ENCODE measurements at regions not wholly inside any gene's neighbourhood (a gene's known extent, or its start where the extent isn't known, plus 50 kb on each side); places are given as distances from the start of the nearest gene placed in this dataset.
"Not testable (repeated sequence)": the region's sequence is repeated elsewhere in the genome, so short reads cannot be mapped to it uniquely, and the experiment has no call there.

DNA sequence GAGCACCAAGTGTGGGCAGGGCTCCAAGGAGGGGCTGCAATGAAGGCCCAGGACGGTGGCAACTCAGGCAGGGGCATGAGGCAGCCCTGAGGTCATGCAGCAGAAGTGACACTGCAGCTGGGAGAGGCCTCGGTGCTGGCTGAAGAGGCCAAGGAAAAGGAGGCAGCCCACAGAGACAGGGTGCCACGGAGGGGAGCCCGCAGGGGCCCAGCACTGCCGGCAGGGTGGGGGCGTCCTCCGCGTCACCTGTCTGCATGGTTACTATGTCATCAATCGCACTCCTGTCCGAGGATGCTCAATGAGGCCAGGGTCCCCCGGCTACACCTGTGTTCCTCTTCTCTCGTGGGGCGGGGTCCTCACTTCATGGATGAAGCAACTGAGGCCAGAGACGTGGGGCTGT is 123.1 kb downstream of the TUBA3C start:
- H3K36me3 Mint-ChIP-seq = no peaks in the 10 kb centered on the region
- H3K4me1 Mint-ChIP-seq = no peaks in the 10 kb centered on the region
- no peak overlapping the region for H3K27ac Mint-ChIP-seq
- DNase-seq = no peak
- H3K27me3 Mint-ChIP-seq (ENCODE audit: low read depth in 3 of 3) = peaks cover 0 to 4% (median 1%) of the 10 kb centered on the region in 3 donors
- H3K4me3 Mint-ChIP-seq = no peak overlapping the region
- peaks cover 0 to 39% (median 7%) of the 10 kb centered on the region in 6 donors for H3K9me3 Mint-ChIP-seq

DNA sequence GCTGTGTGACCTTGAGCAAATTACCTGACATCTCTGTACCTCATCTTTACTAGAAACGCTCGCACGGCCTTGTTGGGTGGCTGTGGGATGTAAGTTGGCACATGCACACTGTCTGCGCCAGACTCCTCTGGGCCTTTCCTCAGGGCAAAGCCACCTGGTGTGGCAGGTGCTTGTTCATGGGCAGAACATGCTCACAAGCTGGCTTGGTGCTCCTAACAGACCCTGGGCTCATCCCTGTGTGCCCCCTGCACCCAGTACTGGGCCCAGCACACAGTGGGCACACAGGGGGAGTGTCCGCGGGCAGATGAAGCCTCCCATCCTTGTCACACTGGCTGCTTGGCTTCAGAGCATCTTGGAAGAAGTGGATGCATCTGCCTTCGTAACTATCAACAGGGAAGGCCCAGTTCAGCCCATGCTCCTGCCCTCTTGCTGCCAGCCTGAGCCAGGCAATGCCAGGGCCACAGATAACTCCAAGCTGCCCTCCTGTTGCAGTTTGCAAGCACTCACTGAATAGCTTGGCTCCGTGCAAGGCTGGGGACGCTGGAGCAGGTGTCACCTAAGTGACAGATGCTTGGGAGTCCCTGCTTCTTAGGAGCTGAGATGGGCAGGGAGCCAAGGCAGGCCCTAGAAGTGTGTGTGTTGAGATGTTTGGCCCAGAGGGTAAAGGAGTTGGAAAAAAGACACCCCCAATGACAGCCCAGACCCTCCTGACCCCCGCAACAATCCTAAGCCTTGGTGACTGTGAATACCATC is 123.9 kb downstream of the TUBA3C start:
- Mint-ChIP-seq H3K27me3 (ENCODE audit: low read depth in 3 of 3) (peaks cover 0 to 4% (median 1%) of the 10 kb centered on the region in 3 donors), H3K4me3 (no peak overlapping the region), H3K36me3 (no peaks in the 10 kb centered on the region), H3K4me1 (no peaks in the 10 kb centered on the region), H3K27ac (no peak overlapping the region), H3K9me3 (peaks cover 0 to 41% (median 9%) of the 10 kb centered on the region in 6 donors)
- DNase-seq = no peak

DNA sequence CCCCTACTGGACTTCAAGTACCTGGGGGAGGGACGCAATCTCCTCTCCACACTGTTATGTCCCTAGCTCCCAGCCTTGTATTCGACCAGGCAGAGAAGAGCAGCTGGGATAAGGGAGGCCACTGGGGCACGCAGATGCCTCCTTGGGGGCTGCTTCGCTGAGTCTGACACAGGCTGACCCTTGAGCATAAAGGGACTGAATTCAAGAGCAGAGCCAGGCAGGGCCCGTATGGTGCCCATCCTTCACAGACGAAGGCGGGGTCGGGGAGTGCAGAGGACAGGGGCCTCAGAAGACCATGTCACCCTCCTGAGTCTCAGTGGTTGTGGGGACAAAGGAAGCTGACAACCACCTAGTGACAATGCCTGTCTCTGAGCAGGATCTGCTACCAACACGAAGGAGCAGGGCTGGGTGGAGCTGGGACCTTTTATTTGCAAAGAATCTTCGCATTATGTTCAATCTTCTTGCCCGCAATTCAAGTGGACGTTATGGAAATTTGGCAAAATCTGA is 124.6 kb downstream of the TUBA3C start:
- H3K9me3 Mint-ChIP-seq = peaks cover 4 to 43% (median 12%) of the 10 kb centered on the region in 6 donors
- no peaks in the 10 kb centered on the region for H3K36me3 Mint-ChIP-seq
- no peak overlapping the region for H3K4me3 Mint-ChIP-seq
- no peak for DNase-seq
- H3K27ac Mint-ChIP-seq = no peak overlapping the region
- no peaks in the 10 kb centered on the region for H3K4me1 Mint-ChIP-seq
- peaks cover 0 to 6% (median 1%) of the 10 kb centered on the region in 3 donors for H3K27me3 Mint-ChIP-seq (ENCODE audit: low read depth in 3 of 3)

GRCh38 chr13:19056355-19056880 is 125.2 kb downstream of the TUBA3C start:
- Mint-ChIP-seq H3K4me3 (no peak overlapping the region), H3K27me3 (ENCODE audit: low read depth in 3 of 3) (peaks cover 0 to 6% (median 0%) of the 10 kb centered on the region in 3 donors), H3K27ac (no peak overlapping the region), H3K4me1 (no peaks in the 10 kb centered on the region), H3K36me3 (no peaks in the 10 kb centered on the region), H3K9me3 (peaks cover 9 to 47% (median 13%) of the 10 kb centered on the region in 6 donors)
- no peak for DNase-seq

DNA sequence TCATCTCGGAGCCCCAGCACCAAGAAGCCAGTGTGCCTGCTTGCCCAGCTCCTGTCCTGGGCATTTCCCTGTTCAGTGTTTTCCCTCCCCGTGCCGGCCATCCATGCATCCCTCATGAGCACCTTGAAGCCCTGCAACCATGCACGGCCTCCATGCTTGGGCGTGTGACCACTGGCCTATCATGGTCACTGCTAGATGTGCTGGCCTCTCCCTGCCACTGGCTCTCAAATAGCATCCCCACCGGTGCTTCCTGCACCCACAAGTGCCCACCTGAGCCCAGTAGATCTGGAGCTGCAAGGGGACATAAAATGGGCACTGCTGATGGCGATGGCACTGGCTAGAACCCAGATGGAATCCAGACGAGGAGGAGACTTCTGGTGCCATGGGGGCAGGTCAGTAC is 126.0 kb downstream of the TUBA3C start:
- H3K4me1 Mint-ChIP-seq = no peaks in the 10 kb centered on the region
- peaks cover 0 to 6% (median 0%) of the 10 kb centered on the region in 3 donors for H3K27me3 Mint-ChIP-seq (ENCODE audit: low read depth in 3 of 3)
- no peak overlapping the region for H3K4me3 Mint-ChIP-seq
- H3K27ac Mint-ChIP-seq = no peak overlapping the region
- no peak for DNase-seq
- no peaks in the 10 kb centered on the region for H3K36me3 Mint-ChIP-seq
- H3K9me3 Mint-ChIP-seq = peaks cover 9 to 44% (median 14%) of the 10 kb centered on the region in 6 donors

- no peaks in the 10 kb centered on the region for H3K4me1 Mint-ChIP-seq
- no peak overlapping the region for H3K27ac Mint-ChIP-seq
- no peaks in the 10 kb centered on the region for H3K36me3 Mint-ChIP-seq
Measured at GRCh38 chr13:19053561-19053960, 128.1 kb downstream of the TUBA3C start.

DNA sequence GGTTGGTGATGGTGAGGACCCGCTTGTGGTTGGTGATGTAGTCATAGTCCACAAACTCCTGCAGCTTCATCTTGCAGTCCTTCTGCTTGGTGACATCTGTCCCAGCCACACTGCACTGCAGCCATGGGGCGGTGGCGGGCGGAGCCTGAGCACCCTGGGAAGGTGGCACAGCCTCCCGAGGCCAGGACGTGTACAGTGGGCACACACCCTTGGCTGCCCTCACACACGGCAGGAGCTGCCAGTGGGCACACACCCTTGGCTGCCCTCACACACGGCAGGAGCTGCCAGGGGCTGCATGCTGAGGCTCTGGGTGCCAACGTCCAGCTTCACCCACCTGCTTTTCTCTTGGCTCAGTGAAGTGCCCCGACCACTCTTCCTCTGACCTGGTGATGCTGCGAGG is 128.7 kb downstream of the TUBA3C start:
- H3K27ac Mint-ChIP-seq = no peak overlapping the region
- no peak for DNase-seq
- H3K36me3 Mint-ChIP-seq = no peaks in the 10 kb centered on the region
- H3K4me3 Mint-ChIP-seq = no peak overlapping the region
- peaks cover 0 to 6% (median 2%) of the 10 kb centered on the region in 3 donors for H3K27me3 Mint-ChIP-seq (ENCODE audit: low read depth in 3 of 3)
- H3K9me3 Mint-ChIP-seq = peaks cover 9 to 33% (median 13%) of the 10 kb centered on the region in 6 donors
- H3K4me1 Mint-ChIP-seq = no peaks in the 10 kb centered on the region

More at GRCh38 chr13:19053561-19053960, 128.1 kb downstream of the TUBA3C start:
- peaks cover 9 to 33% (median 14%) of the 10 kb centered on the region in 6 donors for H3K9me3 Mint-ChIP-seq
- DNase-seq = no peak
- H3K4me3 Mint-ChIP-seq = no peak overlapping the region
- H3K27me3 Mint-ChIP-seq (ENCODE audit: low read depth in 3 of 3) = peaks cover 0 to 6% (median 0%) of the 10 kb centered on the region in 3 donors

DNA sequence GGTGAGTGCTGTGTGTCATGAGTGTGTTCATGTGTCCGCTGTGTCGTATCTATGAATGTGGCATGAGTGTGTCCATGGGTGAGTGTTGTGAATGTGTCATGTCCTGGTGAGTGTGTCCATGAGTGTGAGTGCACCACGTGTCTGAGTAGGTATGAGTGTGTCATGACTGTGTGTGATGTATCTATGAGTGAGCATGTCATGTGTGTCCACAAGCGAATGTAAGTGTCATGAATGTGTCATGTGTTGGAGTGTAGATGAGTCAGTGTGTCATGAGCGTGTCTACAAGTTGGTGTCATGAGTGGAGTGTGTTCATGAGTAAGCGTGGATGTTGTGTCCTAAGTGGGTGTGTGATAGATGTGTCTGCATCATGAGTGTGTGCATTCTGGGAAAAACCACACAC is 129.4 kb downstream of the TUBA3C start:
- H3K4me1 Mint-ChIP-seq = no peaks in the 10 kb centered on the region
- no peaks in the 10 kb centered on the region for H3K36me3 Mint-ChIP-seq
- H3K4me3 Mint-ChIP-seq = no peak overlapping the region
- H3K9me3 Mint-ChIP-seq = peaks cover 9 to 32% (median 14%) of the 10 kb centered on the region in 6 donors
- H3K27ac Mint-ChIP-seq = no peak overlapping the region
- H3K27me3 Mint-ChIP-seq (ENCODE audit: low read depth in 3 of 3) = peaks cover 2 to 6% (median 2%) of the 10 kb centered on the region in 3 donors
- DNase-seq = no peak

DNA sequence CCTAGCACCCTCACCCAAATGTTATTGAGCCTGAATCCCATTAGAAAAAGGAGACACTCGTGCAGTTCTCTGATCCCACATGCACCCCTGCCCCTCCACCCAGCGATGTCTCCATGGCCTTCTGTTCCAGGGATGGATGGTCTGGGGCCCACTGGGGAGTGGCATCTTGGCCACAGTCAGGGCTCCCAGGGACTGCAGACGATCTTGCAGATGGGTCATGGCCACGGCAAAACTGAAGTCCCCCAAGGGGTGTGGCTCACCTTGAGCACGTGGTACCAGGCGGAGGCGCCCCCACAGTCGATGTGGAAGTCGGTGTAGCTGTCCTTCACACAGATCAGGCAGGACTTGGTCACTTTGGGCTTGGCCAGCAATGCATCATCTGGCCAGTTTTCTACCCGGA is 130.7 kb downstream of the TUBA3C start:
- no peak for DNase-seq
- Mint-ChIP-seq H3K9me3 (peaks cover 8 to 27% (median 14%) of the 10 kb centered on the region in 6 donors), H3K4me3 (no peak overlapping the region)

GRCh38 chr13:19049624-19050023 is 132.0 kb downstream of the TUBA3C start:
- H3K4me3 Mint-ChIP-seq; DNase-seq; H3K36me3 Mint-ChIP-seq; H3K27me3 Mint-ChIP-seq (ENCODE audit: low read depth in 3 of 3); H3K27ac Mint-ChIP-seq; H3K4me1 Mint-ChIP-seq: not testable (repeated sequence)
- peaks cover 6 to 27% (median 14%) of the 10 kb centered on the region in 6 donors for H3K9me3 Mint-ChIP-seq

More for the DNA sequence above, 130.7 kb downstream of the TUBA3C start:
- Mint-ChIP-seq H3K27ac (no peak overlapping the region), H3K36me3 (no peaks in the 10 kb centered on the region), H3K27me3 (ENCODE audit: low read depth in 3 of 3) (peaks cover 2 to 3% (median 2%) of the 10 kb centered on the region in 3 donors), H3K4me1 (no peaks in the 10 kb centered on the region)

GRCh38 chr13:19048381-19048780 is 133.2 kb downstream of the TUBA3C start:
- Mint-ChIP-seq H3K27me3 (ENCODE audit: low read depth in 3 of 3) (peaks cover 1 to 2% (median 2%) of the 10 kb centered on the region in 3 donors), H3K9me3 (peaks cover 6 to 21% (median 12%) of the 10 kb centered on the region in 6 donors), H3K36me3 (no peaks in the 10 kb centered on the region), H3K27ac (no peak overlapping the region), H3K4me1 (no peaks in the 10 kb centered on the region), H3K4me3 (no peak overlapping the region)
- DNase-seq = no peak

DNA sequence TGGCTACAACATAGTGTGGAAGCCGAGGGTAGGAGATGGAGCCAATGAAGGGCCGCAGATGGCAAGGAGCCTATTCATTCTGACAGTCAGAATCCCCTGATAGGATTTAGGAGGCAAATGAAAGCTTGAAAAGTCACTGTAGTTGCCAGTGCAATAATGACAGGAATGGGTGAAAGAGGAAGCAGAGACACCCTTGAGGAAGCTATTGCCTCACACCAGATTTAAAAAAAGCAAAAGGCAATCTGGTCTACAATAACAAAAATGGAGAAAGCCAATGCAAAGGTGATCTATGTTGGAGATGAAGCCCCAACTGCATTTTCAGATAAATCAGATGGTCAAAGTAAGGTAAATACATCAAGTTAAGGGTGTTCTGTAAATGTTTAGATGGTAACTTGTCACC is 158.5 kb downstream of the TUBA3C start:
- no peaks in the 10 kb centered on the region for H3K36me3 Mint-ChIP-seq
- peaks cover 0 to 15% (median 6%) of the 10 kb centered on the region in 6 donors for H3K9me3 Mint-ChIP-seq
- H3K27me3 Mint-ChIP-seq (ENCODE audit: low read depth in 3 of 3) = peaks cover 0 to 6% (median 3%) of the 10 kb centered on the region in 3 donors
- H3K4me1 Mint-ChIP-seq = no peaks in the 10 kb centered on the region
- DNase-seq = no peak
- no peak overlapping the region for H3K27ac Mint-ChIP-seq
- no peak overlapping the region for H3K4me3 Mint-ChIP-seq

DNA sequence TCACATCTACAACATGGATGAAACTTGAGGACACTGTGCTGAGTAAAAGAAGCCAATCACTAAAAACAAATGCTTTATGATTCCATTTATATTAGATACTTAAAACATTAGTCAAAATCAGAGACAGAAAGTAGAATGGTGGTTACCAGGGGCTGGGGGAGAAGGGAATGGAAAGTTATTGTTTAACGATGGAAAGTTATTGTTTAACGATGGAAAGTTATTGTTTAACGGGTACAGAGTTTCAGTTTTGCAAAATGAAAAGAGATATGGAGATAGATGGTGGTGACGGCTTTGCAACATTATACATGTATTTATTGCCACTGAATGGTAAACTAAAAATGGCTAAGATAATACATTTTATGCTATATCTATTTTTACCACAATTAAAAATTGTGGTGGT is 160.6 kb downstream of the TUBA3C start:
- H3K27ac Mint-ChIP-seq = no peak overlapping the region
- H3K9me3 Mint-ChIP-seq = peaks cover 3 to 15% (median 7%) of the 10 kb centered on the region in 6 donors
- peaks cover 2 to 6% (median 3%) of the 10 kb centered on the region in 3 donors for H3K27me3 Mint-ChIP-seq (ENCODE audit: low read depth in 3 of 3)
- no peak overlapping the region for H3K4me3 Mint-ChIP-seq
- H3K4me1 Mint-ChIP-seq = no peaks in the 10 kb centered on the region
- no peaks in the 10 kb centered on the region for H3K36me3 Mint-ChIP-seq
- no peak for DNase-seq

DNA sequence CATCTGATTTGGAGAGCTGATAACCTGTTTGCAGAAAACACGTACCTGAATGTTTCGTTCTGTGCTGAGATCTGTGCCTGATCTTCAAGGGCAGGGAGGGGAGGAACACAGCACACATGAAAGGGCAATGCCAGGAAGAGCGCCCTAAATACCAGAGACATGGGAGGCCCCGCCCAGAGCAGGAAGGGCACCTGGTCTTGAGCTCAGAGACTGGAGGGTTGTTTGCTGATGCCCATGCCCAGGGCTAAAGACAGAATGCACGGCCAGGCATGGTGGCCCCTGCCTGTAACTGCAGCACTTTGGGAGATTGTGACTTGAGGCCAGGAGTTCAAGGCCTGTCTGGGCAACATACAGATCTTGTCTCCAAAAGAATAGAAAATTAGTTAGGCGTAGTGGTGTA is 183.2 kb downstream of the TUBA3C start:
- Mint-ChIP-seq H3K27ac (no peak overlapping the region), H3K27me3 (ENCODE audit: low read depth in 3 of 3) (peaks cover 0 to 2% (median 0%) of the 10 kb centered on the region in 3 donors), H3K9me3 (peaks cover 4 to 53% (median 27%) of the 10 kb centered on the region in 6 donors), H3K36me3 (peaks cover 0 to 8% (median 6%) of the 10 kb centered on the region in 3 donors), H3K4me1 (no peaks in the 10 kb centered on the region), H3K4me3 (no peak overlapping the region)
- no peak for DNase-seq

Measured in immature natural killer cell (primary cell).